ENCODE measurements at regions not wholly inside any gene's neighbourhood (a gene's known extent, or its start where the extent isn't known, plus 50 kb on each side); places are given as distances from the start of the nearest gene placed in this dataset.

GRCh38 chr21:35692311-35692710 lies 368.0 kb downstream of the SETD4 start:
- peaks cover 5% of the 10 kb centered on the region; the same call in 1 of the 2 replicates for H3K27me3 ChIP-seq (ENCODE audit: control insufficient read depth, low read length)
- H4K20me1 ChIP-seq (ENCODE audit: control insufficient read depth, insufficient read depth, low read depth, low read length): no peaks in the 10 kb centered on the region
- no peaks in the 10 kb centered on the region for H3K79me2 ChIP-seq (ENCODE audit: control insufficient read depth, low read length)
- H3K9me3 ChIP-seq (ENCODE audit: control insufficient read depth, insufficient read depth, low read length): no peaks in the 10 kb centered on the region
- H3K4me2 ChIP-seq (ENCODE audit: low read length): no peak overlapping the region
- TF ChIP-seq EZH2phosphoT487 (IDR thresholded peaks at IDR 0.05; ENCODE audit: borderline replicate concordance, low read length) (no peak), CTCF (IDR thresholded peaks at IDR 0.05; ENCODE audit: low read depth, low read length, poor library complexity, severe bottlenecking) (no peak)
- no peak overlapping the region for H3K4me3 ChIP-seq (ENCODE audit: low read length)
- H3K27ac ChIP-seq (ENCODE audit: low read depth, low read length): no peak overlapping the region
- H3K4me1 ChIP-seq (ENCODE audit: control insufficient read depth, low read length): no peaks in the 10 kb centered on the region
- H3F3A ChIP-seq (ENCODE audit: control insufficient read depth, insufficient read depth): no peaks in the 10 kb centered on the region
- H3K36me3 ChIP-seq (ENCODE audit: control insufficient read depth, low read length): no peaks in the 10 kb centered on the region
- H3K9me2 ChIP-seq (replicated peaks; ENCODE audit: control insufficient read depth, low read length): no peaks in the 10 kb centered on the region

GRCh38 chr21:35690436-35690835 lies 369.9 kb downstream of the SETD4 start:
- TF ChIP-seq EZH2phosphoT487 (IDR thresholded peaks at IDR 0.05; ENCODE audit: borderline replicate concordance, low read length): no peak
- no peak for TF ChIP-seq CTCF (IDR thresholded peaks at IDR 0.05; ENCODE audit: low read depth, low read length, poor library complexity, severe bottlenecking)
- no peaks in the 10 kb centered on the region for H3K9me3 ChIP-seq (ENCODE audit: control insufficient read depth, insufficient read depth, low read length)
- no peaks in the 10 kb centered on the region for H3K79me2 ChIP-seq (ENCODE audit: control insufficient read depth, low read length)
- no peaks in the 10 kb centered on the region for H3K4me1 ChIP-seq (ENCODE audit: control insufficient read depth, low read length)
- no peak overlapping the region for H3K4me3 ChIP-seq (ENCODE audit: low read length)
- no peaks in the 10 kb centered on the region for H3K36me3 ChIP-seq (ENCODE audit: control insufficient read depth, low read length)
- no peak overlapping the region for H3K4me2 ChIP-seq (ENCODE audit: low read length)
- H4K20me1 ChIP-seq (ENCODE audit: control insufficient read depth, insufficient read depth, low read depth, low read length): no peaks in the 10 kb centered on the region
- H3F3A ChIP-seq (ENCODE audit: control insufficient read depth, insufficient read depth): no peaks in the 10 kb centered on the region
- H3K9me2 ChIP-seq (replicated peaks; ENCODE audit: control insufficient read depth, low read length): no peaks in the 10 kb centered on the region
- peaks cover 8% of the 10 kb centered on the region for H3K27me3 ChIP-seq (ENCODE audit: control insufficient read depth, low read length)
- no peak overlapping the region for H3K27ac ChIP-seq (ENCODE audit: low read depth, low read length)

- H3K27me3 ChIP-seq (ENCODE audit: control insufficient read depth, low read length): peaks cover 3% of the 10 kb centered on the region; the same call in 1 of the 2 replicates
These were observed 374.2 kb downstream of the SETD4 start for GRCh38 chr21:35686156-35686555.

More at GRCh38 chr21:35686156-35686555, 374.2 kb downstream of the SETD4 start:
- TF ChIP-seq CTCF (IDR thresholded peaks at IDR 0.05; ENCODE audit: low read depth, low read length, poor library complexity, severe bottlenecking) (no peak), EZH2phosphoT487 (IDR thresholded peaks at IDR 0.05; ENCODE audit: borderline replicate concordance, low read length) (no peak)
- H3K9me2 ChIP-seq (replicated peaks; ENCODE audit: control insufficient read depth, low read length): no peaks in the 10 kb centered on the region
- H3K27ac ChIP-seq (ENCODE audit: low read depth, low read length): no peak overlapping the region
- no peak overlapping the region for H3K4me2 ChIP-seq (ENCODE audit: low read length)
- no peaks in the 10 kb centered on the region for H3K9me3 ChIP-seq (ENCODE audit: control insufficient read depth, insufficient read depth, low read length)
- H4K20me1 ChIP-seq (ENCODE audit: control insufficient read depth, insufficient read depth, low read depth, low read length): no peaks in the 10 kb centered on the region
- no peaks in the 10 kb centered on the region for H3K36me3 ChIP-seq (ENCODE audit: control insufficient read depth, low read length)
- no peaks in the 10 kb centered on the region for H3K79me2 ChIP-seq (ENCODE audit: control insufficient read depth, low read length)
- H3K4me3 ChIP-seq (ENCODE audit: low read length): no peak overlapping the region
- H3F3A ChIP-seq (ENCODE audit: control insufficient read depth, insufficient read depth): no peaks in the 10 kb centered on the region
- H3K4me1 ChIP-seq (ENCODE audit: control insufficient read depth, low read length): no peaks in the 10 kb centered on the region

Data from DOHH2 (cell line).